Stomach (tissue), 4 donors: ENCODE measurements at regions not wholly inside any gene's neighbourhood (a gene's known extent, or its start where the extent isn't known, plus 50 kb on each side); places are given as distances from the start of the nearest gene placed in this dataset.

Source experiments
- POLR2A ChIP-seq, 4 donors: fragments of 450-650 bp; IDR thresholded peaks; one replicate each; pipeline ENCODE4 v1.6.1; 2016; ENCODE audit warnings: antibody characterized with exemption in 4 of 4, control low read depth in 2 of 4, mild to moderate bottlenecking in 1 of 4, moderate library complexity in 1 of 4
- TF ChIP-seq, protein P1 (sequence below), 7 experiments: fragments of 450-650 bp in 4 of 7; fragments of 200-600 bp in 3 of 7; sonication (generic) in 3 of 7; IDR thresholded peaks; one replicate each; pipeline ENCODE4 v1.5.1; 2016 to 2019; ENCODE audit warnings: antibody characterized with exemption in 7 of 7, control low read depth in 2 of 7, mild to moderate bottlenecking in 1 of 7

DNA sequence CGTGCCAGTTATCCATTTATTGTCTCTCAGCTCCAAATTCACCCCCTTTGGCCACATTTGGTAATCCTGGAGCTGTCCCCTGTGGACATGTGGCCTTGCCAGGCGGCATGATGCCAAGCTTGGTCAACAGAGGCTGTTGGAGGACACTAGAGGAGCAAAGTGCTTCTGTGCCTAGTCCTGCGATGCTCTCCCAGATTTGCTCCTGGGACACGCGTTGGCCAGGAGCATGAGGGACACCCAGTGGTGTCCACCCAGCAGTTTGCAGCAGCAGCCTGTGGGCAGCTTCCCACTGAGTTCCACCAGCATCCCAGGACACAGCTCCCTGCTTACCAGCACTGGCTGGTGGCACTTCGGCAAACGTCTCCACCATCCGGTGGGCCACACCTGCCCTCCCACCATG lies 55.5 kb upstream of the STEAP1B start:
- no peak for TF ChIP-seq POLR2A (IDR thresholded peaks at IDR 0.05)
- TF ChIP-seq, protein P1, sequence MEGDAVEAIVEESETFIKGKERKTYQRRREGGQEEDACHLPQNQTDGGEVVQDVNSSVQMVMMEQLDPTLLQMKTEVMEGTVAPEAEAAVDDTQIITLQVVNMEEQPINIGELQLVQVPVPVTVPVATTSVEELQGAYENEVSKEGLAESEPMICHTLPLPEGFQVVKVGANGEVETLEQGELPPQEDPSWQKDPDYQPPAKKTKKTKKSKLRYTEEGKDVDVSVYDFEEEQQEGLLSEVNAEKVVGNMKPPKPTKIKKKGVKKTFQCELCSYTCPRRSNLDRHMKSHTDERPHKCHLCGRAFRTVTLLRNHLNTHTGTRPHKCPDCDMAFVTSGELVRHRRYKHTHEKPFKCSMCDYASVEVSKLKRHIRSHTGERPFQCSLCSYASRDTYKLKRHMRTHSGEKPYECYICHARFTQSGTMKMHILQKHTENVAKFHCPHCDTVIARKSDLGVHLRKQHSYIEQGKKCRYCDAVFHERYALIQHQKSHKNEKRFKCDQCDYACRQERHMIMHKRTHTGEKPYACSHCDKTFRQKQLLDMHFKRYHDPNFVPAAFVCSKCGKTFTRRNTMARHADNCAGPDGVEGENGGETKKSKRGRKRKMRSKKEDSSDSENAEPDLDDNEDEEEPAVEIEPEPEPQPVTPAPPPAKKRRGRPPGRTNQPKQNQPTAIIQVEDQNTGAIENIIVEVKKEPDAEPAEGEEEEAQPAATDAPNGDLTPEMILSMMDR (IDR thresholded peaks at IDR 0.05) = no peak
